Thoracic aorta (tissue), 2 donors: ENCODE measurements at regions not wholly inside any gene's neighbourhood (a gene's known extent, or its start where the extent isn't known, plus 50 kb on each side); places are given as distances from the start of the nearest gene placed in this dataset.
A peak's percentile ranks its signal among the peaks of the same experiment; 100 is the strongest.

Source experiments
- ATAC-seq: fragments of 150-250 bp; one replicate; pipeline ENCODE4 v1.8.0; 2017; ENCODE audit warnings: low read depth; ENCODE audit not compliant: insufficient number of reproducible peaks, low FRiP score
- DNase-seq: peaks from one replicate; pipeline ENCODE4 v3.0.0-alpha.2; 2020; ENCODE audit warnings: low spot score
- H3K27ac ChIP-seq, 2 donors: fragments of 200-600 bp; sonication (generic); 1 replicate in 1 of 2; 2 replicates in 1 of 2; pipeline ENCODE4 v1.5.1; 2016; ENCODE audit warnings: mild to moderate bottlenecking in 2 of 2, moderate library complexity in 2 of 2
- H3K27me3 ChIP-seq: fragments of 200-600 bp; sonication (generic); replicated peaks from 2 replicates; pipeline ENCODE4 v1.6.0; 2016; ENCODE audit warnings: mild to moderate bottlenecking; ENCODE audit not compliant: insufficient read depth
- H3K36me3 ChIP-seq: fragments of 200-600 bp; sonication (generic); one replicate; pipeline ENCODE4 v1.5.1; 2016
- H3K4me1 ChIP-seq, 2 donors: fragments of 200-600 bp; sonication (generic); 1 replicate in 1 of 2; 2 replicates in 1 of 2; pipeline versions ENCODE4 v1.5.1 to v1.6.0; 2016; ENCODE audit warnings: low read depth in 2 of 2, mild to moderate bottlenecking in 1 of 2; ENCODE audit not compliant: control insufficient read depth in 1 of 2
- H3K4me3 ChIP-seq: fragments of 200-600 bp; sonication (generic); 2 replicates; pipeline ENCODE4 v1.5.1; 2016; ENCODE audit warnings: mild to moderate bottlenecking
- H3K9me3 ChIP-seq: fragments of 200-600 bp; sonication (generic); 2 replicates; pipeline ENCODE4 v1.5.1; 2016
- CTCF ChIP-seq: fragments of 200-600 bp; sonication (generic); IDR thresholded peaks from one replicate; pipeline ENCODE4 v1.5.1; 2019; ENCODE audit warnings: antibody characterized with exemption

- H3K27ac ChIP-seq: no peak overlapping the region
- H3K4me3 ChIP-seq: no peak overlapping the region
- H3K36me3 ChIP-seq: no peaks in the 10 kb centered on the region
- peak; percentile 10 for TF ChIP-seq CTCF
- no peaks in the 10 kb centered on the region for H3K9me3 ChIP-seq
- no peaks in the 10 kb centered on the region for H3K4me1 ChIP-seq
- ATAC-seq: no peak
- H3K27me3 ChIP-seq: no peaks in the 10 kb centered on the region
- no peak for DNase-seq
Measured at GRCh38 chr20:59515906-59516209, 88.5 kb upstream of the PHACTR3 start.

DNA sequence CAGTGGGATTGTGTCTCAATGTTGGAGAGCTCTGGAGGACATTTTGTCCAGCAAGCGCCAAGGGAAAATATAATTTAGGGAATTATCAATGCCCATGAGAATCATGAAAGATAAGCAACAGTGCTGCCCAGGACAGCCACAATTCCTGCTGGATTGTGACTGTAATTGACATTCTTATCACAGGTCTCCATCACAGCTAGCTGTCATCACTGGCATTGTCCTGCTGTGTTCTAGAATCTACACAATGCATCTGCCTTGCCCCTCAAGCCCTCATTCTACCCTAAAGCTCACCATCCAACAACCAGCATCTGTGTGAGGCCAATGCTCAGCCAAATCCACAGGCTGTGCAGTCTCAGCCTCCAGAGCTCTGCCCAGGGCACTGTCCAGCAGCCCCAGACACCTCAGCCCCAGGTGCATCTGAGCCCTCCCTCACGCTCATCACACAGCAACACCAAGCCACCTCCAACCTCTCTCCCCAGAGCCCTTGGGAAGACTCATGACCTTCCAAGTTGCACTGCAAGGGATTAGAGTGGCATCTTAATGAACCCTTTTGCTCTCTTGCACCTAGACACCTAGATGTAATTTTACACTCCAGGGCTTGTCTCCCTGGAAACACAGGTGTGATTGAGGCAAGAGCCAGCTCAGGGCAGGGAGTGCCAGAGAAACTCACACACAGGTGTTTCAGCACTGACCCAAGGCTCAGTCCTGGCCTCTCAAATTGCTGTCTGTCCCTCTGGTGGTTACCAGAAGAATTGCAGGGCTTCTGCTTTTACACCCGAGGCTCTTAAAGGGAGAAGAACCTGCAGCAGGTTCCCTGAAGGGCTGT lies 85.2 kb upstream of the PHACTR3 start:
- DNase-seq (no peak), ATAC-seq (no peak)
- peak; percentile 69 for TF ChIP-seq CTCF

GRCh38 chr20:59519707-59520014 lies 84.7 kb upstream of the PHACTR3 start:
- Histone ChIP-seq H3K9me3 (no peaks in the 10 kb centered on the region), H3K27me3 (no peaks in the 10 kb centered on the region), H3K4me3 (no peak overlapping the region), H3K36me3 (no peaks in the 10 kb centered on the region), H3K4me1 (no peaks in the 10 kb centered on the region), H3K27ac (no peak overlapping the region)
- no peak for DNase-seq
- ATAC-seq: no peak
- no peak for TF ChIP-seq CTCF

More for the DNA sequence above, 85.2 kb upstream of the PHACTR3 start:
- Histone ChIP-seq H3K9me3 (no peaks in the 10 kb centered on the region), H3K27me3 (no peaks in the 10 kb centered on the region), H3K36me3 (no peaks in the 10 kb centered on the region), H3K4me1 (no peaks in the 10 kb centered on the region), H3K4me3 (no peak overlapping the region), H3K27ac (no peak overlapping the region)

GRCh38 chr20:59520814-59521213 lies 83.5 kb upstream of the PHACTR3 start:
- Histone ChIP-seq H3K27ac (no peak overlapping the region), H3K36me3 (no peaks in the 10 kb centered on the region), H3K9me3 (no peaks in the 10 kb centered on the region), H3K27me3 (no peaks in the 10 kb centered on the region), H3K4me1 (no peaks in the 10 kb centered on the region), H3K4me3 (no peak overlapping the region)
- ATAC-seq (no peak), DNase-seq (no peak)
- TF ChIP-seq CTCF: no peak

- ATAC-seq: no peak
- H3K9me3 ChIP-seq: no peaks in the 10 kb centered on the region
- H3K36me3 ChIP-seq: no peaks in the 10 kb centered on the region
- DNase-seq: no peak
- peak; percentile 52 for TF ChIP-seq CTCF
- no peak overlapping the region for H3K27ac ChIP-seq
- H3K4me3 ChIP-seq: no peak overlapping the region
- no peaks in the 10 kb centered on the region for H3K4me1 ChIP-seq
- no peaks in the 10 kb centered on the region for H3K27me3 ChIP-seq
Measured at GRCh38 chr20:59525500-59526241, 78.7 kb upstream of the PHACTR3 start.
